GM10248 (cell line): ENCODE measurements at regions not wholly inside any gene's neighbourhood (a gene's known extent, or its start where the extent isn't known, plus 50 kb on each side); places are given as distances from the start of the nearest gene placed in this dataset.

Source experiments
- CTCF ChIA-PET: fragments of 300-600 bp; sonication (Branson Sonifier 250); formaldehyde crosslinking; extraction: SDS; loops from one replicate; lab custom pipeline; 2021; ENCODE audit warnings: antibody characterized with exemption; lab: Yijun Ruan, JAX
- POLR2A ChIA-PET: fragments of 350-650 bp; sonication (Branson Sonifier 250); formaldehyde crosslinking; extraction: SDS; loops from one replicate; lab custom pipeline; 2020; ENCODE audit warnings: antibody characterized with exemption; lab: Yijun Ruan, JAX
- DNase-seq: peaks from one replicate; pipeline ENCODE4 v3.0.0; 2012; ENCODE audit errors: extremely low spot score
- CTCF ChIP-seq: IDR thresholded peaks from 2 replicates; pipeline ENCODE4 v1.5.1; 2012; ENCODE audit warnings: mild to moderate bottlenecking, low read depth; ENCODE audit errors: extremely low read depth, missing control alignments, control extremely low read depth

DNA sequence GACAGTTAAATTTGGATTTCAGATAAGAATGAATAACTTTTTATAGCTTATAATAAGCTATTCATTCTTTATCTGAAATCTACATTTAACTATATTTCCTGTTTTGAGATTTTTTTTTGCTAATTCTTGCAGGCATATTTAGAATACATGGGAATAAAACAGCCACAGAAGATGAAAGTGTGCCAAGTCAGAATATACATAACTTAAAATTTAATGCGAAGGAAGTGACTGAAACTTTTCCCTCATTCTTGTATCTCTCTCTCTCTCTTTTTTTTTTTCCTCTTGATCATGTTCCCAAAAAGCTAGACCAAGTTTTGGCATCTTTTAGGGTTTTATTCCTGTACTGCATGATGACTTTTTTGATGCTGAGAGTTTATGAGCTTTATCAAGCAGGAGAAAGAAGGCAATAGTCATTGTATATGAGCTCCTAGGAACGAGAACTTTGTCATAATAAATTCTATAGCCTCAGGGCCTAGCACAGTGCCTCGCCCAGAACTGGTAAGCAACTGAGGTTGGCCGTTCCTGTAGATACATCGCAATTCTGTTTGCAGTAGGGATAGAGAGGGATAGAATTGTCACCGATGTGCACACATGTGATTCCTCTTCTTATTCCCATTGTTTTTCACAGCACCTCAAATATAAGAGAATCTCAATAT lies 205.2 kb downstream of the MYLK4 start:
- no peak for TF ChIP-seq CTCF
- ChIA-PET POLR2A (interaction anchor here (0.7 kb wide), 1 partner anchor 129 kb away, joined by 4 read pairs; no protein-coding TSS in a partner anchor), CTCF (interaction anchor here (1.1 to 1.6 kb wide), 2 partner anchors 18 to 21 kb away, joined by 3 read pairs; no protein-coding TSS in a partner anchor)
- no peak for DNase-seq

DNA sequence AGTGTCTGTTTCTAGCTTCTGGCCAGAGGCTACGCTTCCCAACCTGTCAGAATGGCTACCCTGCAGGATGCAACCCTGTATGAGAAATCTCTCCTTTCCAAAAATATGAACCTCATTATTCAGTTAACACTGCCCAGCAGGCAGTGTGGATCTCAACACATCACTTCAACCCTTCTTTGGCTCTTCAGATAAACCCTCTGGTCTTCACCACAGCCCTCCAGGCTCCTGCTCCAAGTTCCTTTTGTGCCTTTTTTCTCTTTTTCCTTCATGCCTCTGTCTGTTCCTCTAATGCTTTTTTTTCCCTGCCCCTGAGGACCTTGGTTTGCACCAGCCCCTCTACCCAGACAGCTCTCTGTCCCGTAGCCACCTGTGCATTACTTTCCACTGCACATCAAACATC lies 207.4 kb downstream of the MYLK4 start:
- CTCF ChIA-PET: interaction anchor here (0.8 to 1.9 kb wide), 2 partner anchors 10 to 91 kb away, joined by 3 to 6 read pairs; no protein-coding TSS in a partner anchor
- DNase-seq: no peak
- no peak for TF ChIP-seq CTCF
- POLR2A ChIA-PET: no interaction called here

GRCh38 chr6:2542858-2543218 lies 207.9 kb downstream of the MYLK4 start:
- TF ChIP-seq CTCF: no peak
- CTCF ChIA-PET: interaction anchor here (0.8 to 1.9 kb wide), 2 partner anchors 10 to 91 kb away, joined by 3 to 6 read pairs; no protein-coding TSS in a partner anchor
- POLR2A ChIA-PET: no interaction called here
- DNase-seq: peak; percentile 28

DNA sequence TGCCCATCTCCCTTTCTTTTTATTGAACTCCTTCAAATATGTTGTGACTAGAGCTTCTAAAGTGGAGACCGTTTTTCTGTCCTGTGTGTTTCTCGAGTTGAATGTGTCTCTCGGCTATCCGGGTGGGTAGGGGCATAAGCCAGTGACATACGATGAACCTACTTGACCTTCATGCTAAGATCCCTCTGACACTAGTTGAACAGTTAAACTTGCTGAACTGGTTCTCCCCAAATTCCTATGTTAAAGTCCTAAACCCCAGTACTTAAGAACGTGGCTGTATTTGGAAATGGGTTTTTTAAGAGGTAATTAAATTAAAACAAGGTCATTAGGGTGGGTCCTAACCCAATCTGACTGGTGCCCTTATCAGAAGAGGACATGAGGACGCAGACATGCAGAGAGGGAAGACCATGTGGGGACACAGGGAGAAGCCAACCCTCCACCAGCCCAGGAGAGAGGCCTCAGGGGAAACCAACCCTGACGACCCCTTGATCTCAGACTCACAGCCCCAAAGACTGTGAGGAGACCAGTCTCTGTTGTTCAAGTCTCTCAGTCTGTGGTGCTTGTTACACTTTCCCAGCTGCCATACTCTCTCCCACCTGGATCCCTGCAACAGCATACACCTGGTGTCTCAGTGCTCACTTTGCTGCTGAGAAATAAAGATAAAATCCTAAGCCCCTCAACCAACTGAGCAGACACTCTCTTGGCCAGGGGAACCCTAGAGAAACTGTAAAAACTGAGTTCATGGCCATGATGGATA lies 208.4 kb downstream of the MYLK4 start:
- CTCF ChIA-PET: interaction anchor here (0.8 to 1.9 kb wide), 2 partner anchors 11 to 92 kb away, joined by 3 to 6 read pairs; no protein-coding TSS in a partner anchor
- DNase-seq: no peak
- POLR2A ChIA-PET: no interaction called here
- TF ChIP-seq CTCF: no peak

DNA sequence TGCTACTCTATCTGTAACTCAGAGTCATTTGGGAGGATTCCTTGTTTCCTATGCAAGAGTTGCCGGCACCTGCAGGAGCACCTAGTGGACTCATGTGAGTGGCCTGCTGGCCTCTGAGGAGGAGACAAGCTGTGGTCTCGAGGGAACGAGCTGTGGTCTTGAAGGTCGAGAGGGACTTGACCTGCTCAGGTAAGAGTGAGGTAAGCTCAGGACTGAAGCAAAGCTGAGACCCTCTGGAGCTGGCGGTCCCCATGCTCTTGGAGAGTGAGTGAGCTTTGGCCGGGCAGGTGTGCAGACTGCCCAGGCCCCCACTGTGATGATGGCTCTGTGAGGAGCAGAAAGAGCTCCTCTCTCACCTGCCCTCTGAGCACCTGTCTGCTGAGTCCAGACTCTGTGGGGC lies 214.3 kb downstream of the MYLK4 start:
- CTCF ChIA-PET: no interaction called here

More for the DNA sequence above, 214.3 kb downstream of the MYLK4 start:
- POLR2A ChIA-PET: no interaction called here
- no peak for TF ChIP-seq CTCF
- no peak for DNase-seq
